ENCODE measurements at regions not wholly inside any gene's neighbourhood (a gene's known extent, or its start where the extent isn't known, plus 50 kb on each side); places are given as distances from the start of the nearest gene placed in this dataset.

DNA sequence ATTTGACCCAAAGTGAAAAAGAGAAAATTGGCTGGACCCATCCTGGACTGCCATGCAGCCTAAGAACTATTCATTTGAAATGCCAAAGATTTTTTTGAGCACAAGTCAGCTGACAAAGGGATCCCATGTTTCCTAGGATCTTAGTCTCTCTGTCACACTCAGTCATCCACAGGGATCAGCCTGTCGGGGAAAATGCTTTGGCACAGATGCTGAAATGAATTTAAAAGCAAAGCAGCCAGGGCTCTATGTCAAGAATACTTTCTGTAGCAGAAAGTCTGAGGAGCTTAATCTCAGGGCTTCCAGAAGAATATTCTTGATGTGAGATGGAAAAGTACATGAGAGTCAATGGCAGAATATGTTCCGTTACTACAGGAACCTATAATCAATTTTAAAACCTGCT lies 1900.8 kb downstream of the MRPL39 start:
- Histone ChIP-seq H3K27ac (ENCODE audit: insufficient read depth, low read depth, low read length) (no peak overlapping the region), H3K79me2 (ENCODE audit: control insufficient read depth, insufficient read depth, low read length) (no peaks in the 10 kb centered on the region), H2AFZ (ENCODE audit: low read depth, low read length) (no peak overlapping the region), H4K20me1 (replicated peaks; ENCODE audit: control insufficient read depth, extremely low read depth, insufficient read depth, low read length) (no peaks in the 10 kb centered on the region), H3K4me2 (ENCODE audit: insufficient read depth, low read length) (no peak overlapping the region), H3K9me1 (replicated peaks; ENCODE audit: control insufficient read depth, extremely low read depth, insufficient read depth, low read length) (no peaks in the 10 kb centered on the region), H3K9me3 (replicated peaks; ENCODE audit: control insufficient read depth, insufficient read depth, low read length) (peaks cover 4% of the 10 kb centered on the region), H3K4me3 (replicated peaks in 1 of 3; ENCODE audit: insufficient read depth in 1 of 3, low read depth in 1 of 3, low read length in 3 of 3) (no peak overlapping the region), H3K36me3 (ENCODE audit: control insufficient read depth in 2 of 2, extremely low read depth in 1 of 2, insufficient read depth in 2 of 2, low read length in 2 of 2) (no peaks in the 10 kb centered on the region), H3K27me3 (ENCODE audit: control insufficient read depth in 2 of 2, insufficient read depth in 2 of 2, low read length in 2 of 2) (no peaks in the 10 kb centered on the region), H3K4me1 (ENCODE audit: control insufficient read depth, extremely low read depth, insufficient read depth, low read length) (no peaks in the 10 kb centered on the region), H3K9ac (replicated peaks; ENCODE audit: extremely low read depth, insufficient read depth, low read length) (no peak overlapping the region)
- TF ChIP-seq JUN (IDR thresholded peaks at IDR 0.05; ENCODE audit: borderline replicate concordance, insufficient read depth, insufficient read length, low read depth) = no peak
- TF ChIP-seq FOS (IDR thresholded peaks at IDR 0.05; ENCODE audit: borderline replicate concordance, insufficient read depth, low read length) = no peak
- TF ChIP-seq CTCF (IDR thresholded peaks at IDR 0.05; ENCODE audit: extremely low read depth in 1 of 2, insufficient read depth in 1 of 2, low read depth in 1 of 2, low read length in 2 of 2) = no peak
- no peak for TF ChIP-seq GATA2 (IDR thresholded peaks at IDR 0.05; ENCODE audit: insufficient read depth, insufficient read length, low read depth, low read length)
- TF ChIP-seq MYC (IDR thresholded peaks at IDR 0.05; ENCODE audit: low read depth, low read length) = no peak
- no peak for TF ChIP-seq EZH2 (IDR thresholded peaks at IDR 0.05; ENCODE audit: borderline replicate concordance, low read depth, low read length, severe bottlenecking)
- TF ChIP-seq POLR2AphosphoS5 (IDR thresholded peaks at IDR 0.05; ENCODE audit: insufficient read depth, low read depth, low read length) = no peak
- no peak for TF ChIP-seq POLR2A (IDR thresholded peaks at IDR 0.05; ENCODE audit: low read depth, low read length)
- TF ChIP-seq, protein P1, sequence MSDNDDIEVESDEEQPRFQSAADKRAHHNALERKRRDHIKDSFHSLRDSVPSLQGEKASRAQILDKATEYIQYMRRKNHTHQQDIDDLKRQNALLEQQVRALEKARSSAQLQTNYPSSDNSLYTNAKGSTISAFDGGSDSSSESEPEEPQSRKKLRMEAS (IDR thresholded peaks at IDR 0.05; ENCODE audit: insufficient read depth, insufficient read length) = no peak
- DNase-seq (ENCODE audit: low read depth, low spot score) (no peak), FAIRE-seq (no peak)
- dilution Hi-C loops (cut with MboI; ENCODE audit: extremely low pct_ligation_motif_present, low sequenced_read_pairs) (no loop called here), intact Hi-C loops (cut with micrococcal nuclease) (no loop called here)
- ChIA-PET CTCF (no interaction called here), POLR2A (no interaction called here)
- no TSS peak for BruUV-seq (replicated peaks)

Data from endothelial cell of umbilical vein (primary cell).